Renal cortical epithelial cell (primary cell): ENCODE measurements at regions not wholly inside any gene's neighbourhood (a gene's known extent, or its start where the extent isn't known, plus 50 kb on each side); places are given as distances from the start of the nearest gene placed in this dataset.
"Not testable (repeated sequence)": the region's sequence is repeated elsewhere in the genome, so short reads cannot be mapped to it uniquely, and the experiment has no call there.

Source experiments
- DNase-seq: peaks from one replicate; pipeline ENCODE4 v3.0.0-alpha.2; 2011; ENCODE audit warnings: low read depth

DNA sequence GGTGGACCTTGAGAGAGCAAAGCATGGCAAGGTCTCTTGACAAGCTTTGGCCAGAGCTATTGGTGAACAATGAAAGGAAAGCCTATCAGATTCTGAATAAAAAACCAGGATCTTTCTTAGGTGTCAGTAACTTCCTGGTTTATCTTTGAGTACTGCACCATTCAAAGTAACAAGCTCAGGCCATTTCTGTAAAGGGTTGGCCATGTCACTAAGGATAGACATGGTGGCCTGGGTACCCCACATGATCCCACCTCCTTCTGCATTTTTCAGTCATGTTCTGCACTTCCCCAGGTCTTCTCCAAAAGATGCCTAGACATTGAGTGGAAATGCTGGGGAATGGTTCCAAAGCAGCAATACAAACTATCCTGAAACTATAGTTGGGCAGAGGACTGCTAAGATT, 242.0 kb downstream of the ARHGAP12 start:
- DNase-seq: no peak

DNA sequence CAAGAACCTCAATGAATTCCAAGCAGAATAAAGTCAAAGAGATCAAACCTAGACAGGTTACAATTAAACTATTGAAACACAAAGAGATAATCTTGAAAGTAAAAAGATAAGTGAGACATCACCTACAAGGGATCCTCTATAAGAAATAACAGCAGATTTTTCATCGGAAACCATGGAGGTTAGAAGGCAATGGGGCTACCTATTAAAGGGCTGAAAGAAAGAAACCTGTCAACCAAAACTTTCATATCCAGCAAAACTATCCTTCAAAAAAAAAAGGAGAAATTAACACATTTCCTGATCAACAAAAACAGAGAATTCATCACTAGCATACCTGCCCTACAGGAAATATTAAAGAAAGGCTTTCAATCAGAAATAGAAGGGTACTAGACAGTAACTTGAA, 244.9 kb downstream of the ARHGAP12 start:
- DNase-seq: no peak

DNA sequence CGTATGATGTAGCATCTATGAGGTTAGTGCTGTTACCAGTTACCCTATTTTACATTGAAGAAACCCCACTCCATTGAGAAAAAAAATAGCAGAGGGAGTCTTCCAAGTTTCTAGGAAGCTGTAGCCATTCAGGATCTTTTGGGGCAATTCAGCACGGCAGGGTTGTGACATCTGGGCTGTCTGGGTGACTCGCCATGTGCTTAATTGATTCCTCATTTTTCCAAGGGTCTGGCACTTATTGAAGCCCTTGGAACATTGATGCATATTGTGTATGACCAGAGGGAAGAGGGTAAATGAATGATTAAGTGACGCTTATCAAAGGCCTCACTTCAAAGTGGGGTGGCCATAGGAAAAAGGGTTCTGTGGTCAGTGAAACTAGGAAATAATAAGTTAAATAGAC, 248.7 kb downstream of the ARHGAP12 start:
- DNase-seq: no peak

DNA sequence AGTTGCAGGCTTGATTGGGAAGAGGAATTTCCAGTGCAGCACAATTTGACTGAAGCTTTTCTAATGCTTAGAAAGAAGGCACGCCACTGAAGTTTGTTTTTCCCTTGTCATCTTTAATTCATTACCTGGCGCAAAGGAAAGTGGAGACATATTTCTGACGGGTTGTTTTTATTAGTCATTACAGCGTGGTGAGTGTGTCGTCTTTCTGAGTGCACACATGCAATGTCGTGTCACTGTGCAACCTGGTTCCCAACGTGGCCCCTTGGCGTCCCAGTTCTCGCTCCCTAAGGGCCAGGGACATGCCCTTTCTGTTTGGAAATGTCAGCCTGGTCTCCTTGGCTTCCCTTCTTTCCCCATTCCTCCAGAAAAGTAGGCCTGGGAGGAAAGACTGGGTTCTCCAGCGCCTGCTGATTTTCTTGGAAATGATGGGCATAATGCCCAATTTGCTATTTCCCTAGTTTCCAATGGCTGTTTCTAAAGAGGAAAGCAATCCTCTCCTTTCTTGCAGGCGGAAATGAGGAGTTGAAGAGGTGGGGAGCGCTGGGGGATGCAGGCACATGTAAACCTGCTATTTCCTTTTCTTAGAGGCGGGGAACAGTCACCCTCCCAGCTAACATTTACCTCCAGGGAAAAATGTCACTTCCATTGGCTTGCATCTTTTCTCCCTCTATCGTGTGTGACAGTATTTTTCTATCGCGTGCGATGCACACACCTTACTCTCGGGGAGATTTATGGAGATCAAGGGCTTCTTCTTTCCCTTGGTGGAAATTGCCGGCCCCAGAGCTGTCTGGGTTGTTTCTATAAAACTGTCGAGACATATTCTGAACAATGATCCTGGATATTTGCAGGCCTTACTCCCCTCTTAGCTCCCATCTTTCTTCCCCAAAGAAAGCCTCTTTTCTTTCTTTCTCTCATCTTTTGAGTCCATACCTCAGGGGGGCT, 249.8 kb downstream of the ARHGAP12 start:
- DNase-seq: no peak

DNA sequence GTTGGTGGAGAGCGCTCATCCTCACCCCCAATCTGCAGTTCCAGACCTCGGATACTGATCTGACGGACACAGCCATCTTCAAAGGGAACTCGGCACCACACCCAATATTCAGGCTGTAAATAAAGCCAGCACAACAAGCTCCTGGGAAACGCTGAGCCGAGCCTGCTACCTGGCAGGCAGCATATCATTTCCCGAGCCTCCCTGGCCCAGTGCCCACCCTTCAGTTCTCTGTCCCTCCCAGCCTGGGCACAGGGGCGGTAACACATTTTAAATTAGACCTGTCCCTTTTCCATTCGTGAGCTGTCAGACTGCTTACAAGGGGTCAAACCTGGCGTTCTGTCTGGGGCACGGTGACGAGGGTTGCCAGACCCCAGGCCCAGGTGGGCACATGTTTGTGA, 250.5 kb downstream of the ARHGAP12 start:
- no peak for DNase-seq

DNA sequence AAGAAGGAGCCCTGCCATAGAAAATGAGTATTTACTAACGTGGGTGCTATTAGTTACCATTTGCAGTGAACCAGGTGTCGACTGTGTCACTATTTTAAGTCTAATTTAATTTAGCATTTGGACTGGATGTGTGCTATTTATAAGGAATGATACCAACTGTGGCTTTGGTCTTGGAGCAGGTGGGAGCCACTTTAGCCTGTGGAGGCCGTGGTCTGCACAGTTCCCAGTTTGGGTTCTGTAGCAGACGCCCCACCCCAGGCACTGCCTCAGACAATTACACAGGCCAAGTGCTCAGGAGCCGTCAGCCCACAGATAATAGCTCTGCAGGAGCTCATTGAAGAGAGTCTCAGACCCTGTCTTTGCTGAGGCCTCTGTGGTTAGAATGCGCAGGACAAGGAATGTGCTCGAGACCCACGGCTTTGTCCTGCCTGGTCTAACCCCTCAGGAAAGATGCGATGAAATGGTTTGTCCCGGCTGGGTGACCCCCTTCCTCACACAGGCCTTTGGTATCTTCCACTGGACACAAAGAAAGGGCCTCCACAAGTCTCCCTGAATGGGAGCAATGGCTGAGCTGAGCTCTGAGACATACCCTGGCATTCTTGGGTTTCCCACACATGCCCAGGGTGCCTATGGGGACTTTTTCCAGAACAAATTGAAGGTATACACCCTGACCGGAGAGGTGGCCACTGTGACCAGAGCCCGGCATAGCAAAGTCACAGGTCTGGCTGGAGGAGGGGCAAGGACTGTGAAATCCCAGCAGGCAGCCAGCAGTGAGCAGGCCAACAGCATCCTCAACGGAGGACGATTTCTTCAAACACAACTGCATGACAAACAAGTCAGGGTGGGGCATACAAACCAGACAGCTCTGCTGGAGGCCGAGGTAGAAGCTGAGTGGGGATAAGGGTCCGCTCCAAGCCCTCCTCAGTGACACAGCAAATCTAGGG, 251.2 kb downstream of the ARHGAP12 start:
- DNase-seq: no peak

DNA sequence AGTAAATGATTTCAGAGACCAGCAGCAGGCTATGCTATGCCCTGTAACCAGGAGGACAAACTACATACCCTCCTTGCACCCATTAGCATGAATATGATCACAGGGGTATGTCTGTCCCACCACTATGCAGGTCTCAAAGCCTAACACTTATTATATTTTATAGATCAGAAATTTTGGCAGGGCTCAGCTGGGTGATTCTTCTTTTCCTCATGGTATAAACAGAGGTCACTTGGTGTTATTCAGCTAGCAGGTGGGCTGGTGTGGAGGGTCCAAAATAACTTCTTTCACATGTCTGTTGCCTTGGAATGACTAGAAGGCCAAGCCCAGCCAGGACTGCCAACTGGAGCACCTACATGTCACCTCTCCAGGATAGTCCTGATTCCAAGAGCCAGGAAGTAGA, 252.9 kb downstream of the ARHGAP12 start:
- no peak for DNase-seq

DNA sequence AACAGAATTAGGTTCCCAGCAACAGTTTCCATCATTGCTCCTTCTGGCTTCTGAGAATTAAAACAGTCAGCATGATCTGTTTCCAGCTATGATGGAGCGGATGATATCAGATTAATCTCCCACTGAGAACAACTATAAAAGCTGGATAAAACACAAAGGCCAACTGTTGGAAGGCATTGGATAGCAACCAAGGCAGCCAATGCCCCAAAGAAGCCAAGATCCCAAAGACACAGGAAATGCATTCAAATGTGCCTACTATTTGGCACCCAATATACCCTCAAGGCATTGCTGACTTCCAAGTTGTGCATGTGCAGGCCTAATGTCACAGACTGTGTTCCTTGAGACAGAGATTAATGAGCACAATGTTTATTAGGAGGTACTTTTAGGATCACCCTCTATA, 259.3 kb downstream of the ARHGAP12 start:
- no peak for DNase-seq

DNA sequence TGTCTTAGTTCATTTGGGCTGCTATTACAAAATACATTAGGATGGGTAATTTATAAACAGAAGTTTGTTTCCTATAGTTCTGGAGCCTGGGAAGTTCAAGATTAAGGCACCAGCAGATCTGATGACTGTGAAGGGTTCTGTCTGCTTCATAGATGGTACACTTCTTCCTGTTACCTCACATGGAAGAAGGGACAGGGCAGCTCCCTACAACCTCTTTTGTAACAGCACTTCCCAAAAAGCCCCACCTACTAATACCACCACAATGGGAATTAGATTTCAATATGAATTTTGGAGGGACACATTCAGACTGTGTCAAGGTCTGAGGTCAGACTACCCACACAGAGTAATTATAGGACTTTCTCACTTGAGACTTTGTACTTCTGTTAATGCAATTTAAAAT, 260.3 kb downstream of the ARHGAP12 start:
- no peak for DNase-seq

DNA sequence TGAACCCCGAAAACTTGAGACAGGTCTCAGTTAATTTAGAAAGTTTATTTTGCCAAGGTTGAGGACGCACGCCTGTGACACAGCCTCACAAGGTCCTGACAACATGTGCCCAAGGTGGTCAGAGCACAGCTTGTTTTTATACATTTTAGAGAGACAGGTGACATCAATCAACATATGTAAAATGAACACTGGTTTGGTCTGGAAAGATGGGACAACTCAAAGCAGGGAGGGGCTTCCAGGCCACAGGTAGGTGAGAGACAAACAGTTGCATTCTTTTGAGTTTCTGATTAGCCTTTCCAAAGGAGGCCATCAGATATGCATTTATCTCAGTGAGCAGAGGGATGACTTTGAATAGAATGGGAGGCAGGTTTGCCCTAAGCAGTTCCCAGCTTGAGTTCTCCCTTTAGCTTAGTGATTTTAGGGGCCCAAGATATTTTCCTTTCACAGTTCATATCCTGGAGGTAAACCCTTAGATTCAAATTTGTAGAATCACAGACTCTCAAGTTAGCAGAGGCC, 262.8 kb downstream of the ARHGAP12 start:
- DNase-seq: not testable (repeated sequence)

DNA sequence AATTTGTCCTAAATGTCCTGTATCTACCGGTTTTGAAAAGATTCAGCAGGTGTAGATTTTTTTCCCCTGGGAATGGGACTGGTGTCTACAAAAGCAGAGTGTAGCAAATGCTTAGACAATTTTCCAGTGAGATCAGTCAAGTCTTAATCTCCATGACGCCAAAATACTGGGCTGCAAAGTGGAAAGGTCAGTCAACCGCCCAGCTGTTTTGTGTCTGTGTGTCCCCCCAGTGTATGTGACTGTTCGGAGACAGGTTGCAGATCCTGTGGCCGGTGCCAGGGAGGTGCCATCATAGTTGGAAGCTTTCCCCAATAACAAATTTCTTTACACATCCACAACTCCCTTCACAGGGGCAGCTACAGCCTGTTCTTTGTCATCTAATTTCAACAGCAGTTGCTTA, 263.8 kb downstream of the ARHGAP12 start:
- DNase-seq: no peak

DNA sequence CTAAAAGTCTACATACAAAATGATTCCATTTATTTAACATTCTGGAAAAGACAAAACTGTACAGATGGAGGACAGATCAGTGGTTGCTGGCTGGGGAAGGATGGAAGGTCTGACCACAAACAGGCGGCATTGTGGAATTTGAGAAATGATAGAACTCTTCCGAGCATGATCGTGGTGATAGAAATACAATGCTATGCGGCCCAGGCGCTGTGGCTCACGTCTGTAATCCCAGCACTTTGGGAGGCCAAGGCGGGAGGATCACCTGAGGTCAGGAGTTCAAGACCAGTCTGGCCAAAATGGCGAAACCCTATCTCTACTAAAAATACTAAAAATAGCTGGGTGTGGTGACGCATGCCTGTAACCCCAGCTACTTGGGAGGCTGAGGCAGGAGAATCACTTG, 264.6 kb downstream of the ARHGAP12 start:
- not testable (repeated sequence) for DNase-seq

DNA sequence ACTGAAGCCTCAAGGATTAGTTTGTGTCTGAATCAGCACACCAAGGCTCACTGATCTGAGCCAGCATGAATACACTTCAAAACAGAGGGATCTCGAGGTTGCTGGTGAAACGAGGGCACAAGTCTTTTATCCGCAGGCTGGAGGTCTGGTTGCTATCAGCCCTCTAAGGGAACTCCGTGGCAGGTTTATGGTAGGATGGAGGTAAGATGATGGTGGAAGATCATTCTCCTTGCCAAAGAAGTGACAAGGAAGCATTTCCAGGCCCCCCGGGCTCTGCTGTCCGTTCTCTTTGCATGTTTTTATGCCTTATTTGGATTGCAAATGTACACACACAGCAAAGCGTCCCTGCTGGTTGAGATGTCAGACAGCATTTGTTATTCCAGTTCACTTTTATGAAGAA, 268.3 kb downstream of the ARHGAP12 start:
- no peak for DNase-seq

DNA sequence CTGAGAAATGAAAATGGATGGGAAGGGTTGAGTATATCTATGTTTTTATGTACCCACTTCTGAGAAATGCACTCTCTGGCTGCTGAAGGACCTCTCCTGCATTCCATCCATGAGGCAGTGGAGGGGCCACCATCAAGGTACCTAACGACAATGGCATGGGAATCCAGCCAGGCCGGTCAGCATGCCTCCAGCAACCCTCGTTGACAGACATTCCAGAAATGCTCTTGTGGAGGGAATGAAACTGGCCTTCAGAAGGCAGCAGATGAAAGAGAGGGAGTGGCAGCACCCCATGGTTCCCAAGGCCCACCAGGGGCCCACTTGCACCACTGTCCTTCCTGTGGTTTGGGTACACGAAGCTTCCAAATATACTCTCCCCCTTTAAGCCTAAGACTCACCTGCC, 269.0 kb downstream of the ARHGAP12 start:
- DNase-seq: no peak

DNA sequence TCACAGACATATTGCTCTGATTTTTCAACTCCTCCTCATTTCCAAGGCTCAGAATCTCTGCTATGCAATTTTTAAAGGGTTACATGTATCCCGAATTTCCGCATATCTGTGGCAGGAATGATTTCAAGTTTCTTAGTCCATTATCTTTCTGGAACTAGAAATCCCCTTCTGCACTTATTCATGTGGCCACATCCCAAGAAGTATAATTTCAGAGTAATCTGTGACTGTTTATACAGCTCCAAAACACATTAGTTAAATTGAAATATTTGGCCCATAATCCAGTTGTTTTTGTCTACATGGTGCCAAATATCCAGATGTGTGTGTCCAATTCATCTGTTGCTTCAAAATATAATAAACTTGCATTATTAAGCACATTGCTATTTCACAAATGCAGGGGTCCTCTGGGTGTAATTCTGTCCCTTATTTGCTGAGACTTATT, 271.2 kb downstream of the ARHGAP12 start:
- DNase-seq: no peak

DNA sequence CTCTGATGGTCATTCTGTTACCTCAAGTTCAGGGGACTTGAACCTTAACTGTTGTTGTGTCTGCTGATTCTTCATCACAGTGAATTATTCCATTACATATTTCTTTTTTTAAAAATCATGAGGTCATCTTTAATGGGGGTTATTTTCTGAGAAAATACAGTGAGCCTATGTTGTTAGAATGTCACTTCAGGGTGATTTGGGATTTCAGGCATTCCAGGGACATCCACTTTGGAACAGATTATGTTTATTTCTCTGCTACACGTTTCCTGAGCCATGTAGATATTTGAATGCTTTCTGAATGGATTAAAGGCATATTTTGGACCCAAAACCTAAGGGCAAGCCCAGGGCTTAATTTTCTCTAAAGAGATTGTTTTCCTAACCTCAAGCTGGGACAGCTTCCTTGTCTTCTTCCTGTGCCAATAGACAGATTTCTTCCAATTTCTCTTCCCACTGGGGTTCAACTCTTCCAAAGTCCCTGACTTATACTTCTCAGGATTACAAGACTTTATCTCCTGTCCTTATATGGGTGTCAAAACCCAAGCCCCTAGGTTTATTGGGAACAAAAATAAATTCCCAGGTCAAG, 271.7 kb downstream of the ARHGAP12 start:
- DNase-seq: no peak

DNA sequence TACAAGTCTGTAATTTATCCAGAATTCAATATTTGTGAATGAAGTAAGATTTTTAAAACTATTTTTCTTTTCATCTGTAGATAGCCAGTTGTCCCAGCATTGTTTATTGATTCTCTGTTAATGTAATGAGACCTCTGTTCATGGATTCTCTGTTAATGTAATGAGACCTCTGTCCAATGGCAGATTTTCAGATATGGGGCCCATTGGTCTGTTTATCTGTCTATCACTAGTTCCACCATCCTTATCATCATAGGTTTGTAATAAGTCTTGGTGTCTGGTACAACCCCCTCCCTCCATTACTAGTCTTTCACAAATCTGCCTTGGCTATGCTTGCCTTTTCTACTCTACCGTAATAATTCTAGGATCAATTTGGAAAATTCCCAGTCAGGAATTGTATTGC, 276.6 kb downstream of the ARHGAP12 start:
- DNase-seq: no peak

DNA sequence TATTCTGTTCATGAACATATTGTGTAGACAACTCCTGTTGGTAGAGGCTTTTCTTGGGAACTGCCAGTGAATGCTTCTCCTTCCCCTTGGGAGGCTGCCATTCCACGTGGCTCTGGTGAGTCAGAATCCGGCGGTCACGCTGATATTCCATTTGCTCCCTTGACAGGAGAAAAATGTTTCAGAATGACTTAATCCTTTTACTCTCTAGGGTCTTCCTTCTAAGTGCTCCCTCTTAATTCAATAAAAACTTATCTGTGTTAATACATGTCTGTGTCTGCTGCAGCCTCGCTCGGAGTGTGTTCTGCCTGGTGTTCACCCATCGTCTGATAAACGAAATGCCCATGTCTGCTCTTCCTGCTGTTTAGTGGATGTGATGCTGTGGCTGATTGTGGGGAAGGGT, 278.6 kb downstream of the ARHGAP12 start:
- peak; percentile 13 for DNase-seq

DNA sequence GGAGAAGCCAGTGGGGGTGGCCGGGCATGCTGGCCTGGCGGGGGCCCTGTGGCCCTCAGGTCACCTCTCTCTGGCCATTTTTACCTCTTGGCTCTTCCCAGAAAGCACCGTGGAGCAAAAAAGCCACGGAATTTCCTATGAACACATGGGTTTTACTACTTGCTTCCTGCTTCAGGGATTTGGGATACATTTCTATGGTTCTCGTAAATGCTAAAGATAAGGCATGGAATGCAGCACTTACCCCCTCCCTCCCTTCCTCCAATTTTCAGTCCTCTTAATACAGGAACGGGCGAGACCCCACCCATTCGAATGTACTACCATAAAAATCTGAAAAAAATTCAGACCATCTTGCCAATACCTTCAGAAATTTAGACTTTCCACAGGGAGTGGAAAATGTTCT, 279.7 kb downstream of the ARHGAP12 start:
- no peak for DNase-seq

DNA sequence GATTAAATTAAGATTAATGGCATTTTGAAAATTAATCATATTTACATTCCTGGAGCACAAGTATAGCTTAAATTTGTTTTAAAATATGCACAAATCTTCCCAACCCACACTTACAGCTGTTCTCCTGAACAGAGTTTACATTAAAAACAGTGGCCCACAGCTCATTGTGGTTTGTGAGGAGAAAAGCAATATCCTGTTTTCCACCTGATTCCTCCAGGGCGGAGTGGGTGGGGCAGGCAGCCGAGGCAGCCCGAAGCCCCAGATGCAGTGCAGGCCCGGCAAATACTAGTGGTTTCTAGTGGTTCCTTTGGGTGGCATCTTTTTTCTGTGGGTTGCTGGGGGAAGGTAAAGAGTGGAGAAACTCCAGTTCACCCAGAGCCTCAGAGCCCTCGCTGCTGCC, 280.8 kb downstream of the ARHGAP12 start:
- DNase-seq: no peak

DNA sequence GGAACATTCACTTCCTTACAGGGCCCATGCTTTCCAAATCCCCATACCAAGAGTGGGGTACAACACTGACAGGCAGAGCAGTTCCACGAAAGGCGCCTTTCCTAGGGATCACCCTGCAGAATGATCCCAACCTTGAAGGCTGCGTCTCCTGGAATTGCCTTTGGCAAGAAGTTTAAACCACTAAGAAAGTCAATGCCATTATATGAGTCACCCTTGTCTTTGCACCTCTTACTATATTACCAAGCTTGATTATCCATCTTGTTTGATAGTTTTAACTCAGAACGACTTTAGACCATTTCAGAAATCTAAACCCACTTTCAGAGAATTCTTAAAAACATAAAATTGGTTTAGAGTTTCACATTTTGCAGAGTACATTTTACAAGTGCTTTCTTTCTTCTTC, 282.1 kb downstream of the ARHGAP12 start:
- no peak for DNase-seq

DNA sequence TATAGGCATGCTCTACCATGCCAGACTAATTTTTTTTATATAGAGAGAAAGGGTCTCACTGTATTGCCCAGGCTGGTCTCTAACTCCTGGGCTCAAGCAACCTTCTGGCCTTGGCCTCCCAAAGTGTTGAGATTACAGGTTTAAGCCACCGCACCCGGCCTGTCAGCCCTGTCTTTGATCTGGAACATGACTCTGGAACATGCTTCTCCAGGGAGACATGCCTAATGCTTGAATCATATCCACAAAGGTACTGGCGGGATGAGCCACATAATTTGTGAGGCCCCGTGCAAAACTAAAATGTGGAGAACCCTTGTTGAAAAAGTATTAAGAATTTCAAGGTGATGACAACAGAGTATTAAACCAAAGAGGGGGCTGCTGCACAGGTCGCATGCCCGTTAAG, 282.8 kb downstream of the ARHGAP12 start:
- DNase-seq: no peak
